ENCODE measurements at regions not wholly inside any gene's neighbourhood (a gene's known extent, or its start where the extent isn't known, plus 50 kb on each side); places are given as distances from the start of the nearest gene placed in this dataset.

DNA sequence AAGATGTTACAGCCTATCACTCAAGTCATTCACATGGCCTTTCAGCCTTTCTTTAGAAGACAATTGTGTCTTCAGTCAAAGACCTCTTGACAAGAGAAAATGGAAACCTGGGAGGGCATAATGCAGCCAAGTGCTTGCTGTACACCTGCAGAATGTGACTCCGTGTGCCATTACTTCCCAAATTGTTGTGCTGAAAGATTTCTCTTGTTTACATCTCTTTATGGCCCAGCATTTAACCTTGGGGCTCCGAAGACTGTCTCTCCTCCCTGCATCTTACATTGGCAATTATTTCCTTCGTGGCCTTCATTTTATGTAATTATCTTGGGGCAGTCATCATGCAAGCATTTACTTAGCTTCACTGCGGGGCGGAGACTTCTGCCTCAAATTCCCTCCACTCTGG, 287.0 kb downstream of the TCF7L2 start:
- no peak overlapping the region for H3K4me3 ChIP-seq (ENCODE audit: low read depth, low read length)
- in situ Hi-C loops (cut with HindIII; ENCODE audit: low sequenced_read_pairs), result no loop called here
- TF ChIP-seq, protein P1, sequence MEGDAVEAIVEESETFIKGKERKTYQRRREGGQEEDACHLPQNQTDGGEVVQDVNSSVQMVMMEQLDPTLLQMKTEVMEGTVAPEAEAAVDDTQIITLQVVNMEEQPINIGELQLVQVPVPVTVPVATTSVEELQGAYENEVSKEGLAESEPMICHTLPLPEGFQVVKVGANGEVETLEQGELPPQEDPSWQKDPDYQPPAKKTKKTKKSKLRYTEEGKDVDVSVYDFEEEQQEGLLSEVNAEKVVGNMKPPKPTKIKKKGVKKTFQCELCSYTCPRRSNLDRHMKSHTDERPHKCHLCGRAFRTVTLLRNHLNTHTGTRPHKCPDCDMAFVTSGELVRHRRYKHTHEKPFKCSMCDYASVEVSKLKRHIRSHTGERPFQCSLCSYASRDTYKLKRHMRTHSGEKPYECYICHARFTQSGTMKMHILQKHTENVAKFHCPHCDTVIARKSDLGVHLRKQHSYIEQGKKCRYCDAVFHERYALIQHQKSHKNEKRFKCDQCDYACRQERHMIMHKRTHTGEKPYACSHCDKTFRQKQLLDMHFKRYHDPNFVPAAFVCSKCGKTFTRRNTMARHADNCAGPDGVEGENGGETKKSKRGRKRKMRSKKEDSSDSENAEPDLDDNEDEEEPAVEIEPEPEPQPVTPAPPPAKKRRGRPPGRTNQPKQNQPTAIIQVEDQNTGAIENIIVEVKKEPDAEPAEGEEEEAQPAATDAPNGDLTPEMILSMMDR (IDR thresholded peaks at IDR 0.05; ENCODE audit: low read depth, low read length), result no peak
- DNase-seq (ENCODE audit: low read depth, low spot score), result no peak

DNA sequence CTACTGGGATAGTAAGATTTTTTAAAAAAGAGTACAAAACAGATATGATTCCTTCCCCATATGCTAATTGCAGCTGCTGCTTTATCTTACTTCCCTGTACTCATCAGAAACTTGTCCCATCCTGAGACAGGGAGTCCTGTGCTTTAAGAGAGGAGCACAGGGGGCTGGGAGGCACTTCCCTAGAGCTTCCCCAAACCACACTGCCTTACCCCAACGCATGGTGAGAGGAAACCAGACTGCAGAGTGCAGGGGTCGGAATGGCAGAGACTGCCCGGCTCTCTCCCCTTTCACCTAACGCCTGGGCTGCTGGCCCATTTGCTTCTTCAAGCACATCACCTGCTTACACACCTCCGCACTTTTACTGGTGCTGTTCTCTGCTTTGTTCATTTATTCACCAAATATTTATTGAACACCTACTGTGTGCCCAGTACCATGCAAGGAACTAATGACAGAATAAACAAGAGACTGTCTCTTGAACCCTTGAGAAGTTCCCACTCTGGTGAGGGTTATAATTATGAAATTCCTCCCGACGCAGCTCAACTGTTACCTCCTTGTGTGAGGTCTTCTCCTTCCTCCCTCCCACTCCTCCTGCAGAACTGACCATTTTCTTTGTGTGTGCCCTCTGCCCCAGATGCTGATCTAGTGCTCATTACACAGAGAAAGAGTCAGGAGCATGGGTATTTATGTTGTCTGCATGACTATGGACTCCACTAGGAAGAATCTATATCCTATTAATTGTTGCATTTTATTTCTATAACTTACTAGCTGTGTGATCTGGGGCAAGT, 289.7 kb downstream of the TCF7L2 start:
- no peak for DNase-seq (ENCODE audit: low read depth, low spot score)
- TF ChIP-seq, protein P1 (IDR thresholded peaks at IDR 0.05; ENCODE audit: low read depth, low read length), result no peak
- in situ Hi-C loops (cut with HindIII; ENCODE audit: low sequenced_read_pairs), result no loop called here
- H3K4me3 ChIP-seq (ENCODE audit: low read depth, low read length), result no peak overlapping the region

DNA sequence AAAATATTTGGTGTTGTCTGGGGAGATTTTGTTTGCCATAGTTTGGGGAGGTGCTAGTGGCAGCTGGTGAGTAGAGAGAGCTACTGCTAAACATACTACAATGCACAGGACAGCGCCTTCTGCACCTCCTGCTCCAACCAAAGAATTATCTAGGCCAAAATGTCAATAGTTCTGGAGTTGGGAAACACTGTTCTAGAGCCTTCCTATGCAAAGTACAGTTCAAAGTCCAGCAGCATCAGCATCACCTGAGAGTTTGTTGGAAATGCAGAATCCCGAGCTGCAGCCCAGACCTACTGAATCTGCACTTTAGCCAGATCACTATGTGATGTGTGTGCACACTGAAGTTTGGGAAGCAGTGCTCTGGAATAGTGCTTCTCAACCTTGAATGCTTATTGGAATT, 290.7 kb downstream of the TCF7L2 start:
- TF ChIP-seq, protein P1 (IDR thresholded peaks at IDR 0.05; ENCODE audit: low read depth, low read length), result no peak
- in situ Hi-C loops (cut with HindIII; ENCODE audit: low sequenced_read_pairs), result no loop called here

DNA sequence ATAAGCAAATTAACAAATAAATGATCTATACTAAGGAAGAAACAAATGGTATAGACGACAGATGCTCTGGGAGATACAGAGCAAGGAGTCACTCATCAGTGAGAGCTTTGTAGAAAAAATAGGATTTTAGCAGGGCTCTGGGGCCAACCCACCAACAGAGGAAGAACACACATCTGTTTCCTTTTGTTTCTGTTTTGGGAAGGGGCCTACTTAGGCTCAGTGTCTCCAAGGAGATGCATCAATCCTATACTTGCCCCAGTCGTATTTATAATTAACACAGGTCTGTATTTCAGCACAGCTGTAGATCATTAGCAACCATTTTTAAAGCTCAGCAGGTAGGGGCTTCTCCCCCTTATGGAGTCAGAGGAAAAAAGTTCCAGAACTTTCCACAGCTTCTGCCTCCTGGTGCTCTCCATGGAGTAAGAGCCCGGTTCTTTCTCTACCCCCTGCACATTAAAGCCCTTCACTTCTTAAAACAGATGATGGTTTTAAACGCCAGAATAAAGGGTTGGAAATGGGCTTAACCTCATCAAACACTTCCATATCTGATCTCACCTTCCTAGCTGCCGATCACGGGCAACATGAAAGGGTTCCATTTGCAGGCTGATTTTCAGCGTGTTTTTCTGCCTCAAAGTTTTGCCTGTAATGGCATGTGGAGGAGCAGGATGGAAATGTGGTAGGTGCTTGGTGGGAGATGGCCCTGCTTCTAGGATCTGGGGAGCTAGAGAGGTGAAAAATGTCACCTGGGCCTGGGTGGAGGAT, 291.7 kb downstream of the TCF7L2 start:
- no peak overlapping the region for H3K4me3 ChIP-seq (ENCODE audit: low read depth, low read length)
- no peak for DNase-seq (ENCODE audit: low read depth, low spot score)
- in situ Hi-C loops (cut with HindIII; ENCODE audit: low sequenced_read_pairs), result no loop called here
- TF ChIP-seq, protein P1 (IDR thresholded peaks at IDR 0.05; ENCODE audit: low read depth, low read length), result no peak

More for the DNA sequence above, 290.7 kb downstream of the TCF7L2 start:
- H3K4me3 ChIP-seq (ENCODE audit: low read depth, low read length), result no peak overlapping the region
- DNase-seq (ENCODE audit: low read depth, low spot score), result no peak

DNA sequence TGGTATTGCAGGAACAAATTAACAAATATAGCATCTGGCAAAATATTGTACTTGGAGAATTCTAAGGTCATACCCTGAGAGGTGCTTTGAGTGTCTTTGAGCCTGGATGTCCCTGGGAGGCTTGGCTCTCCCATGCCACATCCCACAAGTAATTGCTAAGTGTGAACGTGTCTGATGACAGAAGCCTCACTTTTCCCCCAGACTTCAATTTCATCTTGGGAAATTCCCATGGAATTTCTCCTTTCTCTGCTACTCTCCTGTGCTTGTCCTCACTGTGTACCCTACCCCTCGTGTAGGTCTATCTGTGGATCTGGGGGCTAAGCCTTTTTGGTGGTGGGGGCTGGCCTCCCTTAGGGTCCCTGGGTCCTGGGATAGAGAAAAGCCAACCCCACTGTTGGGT, 293.3 kb downstream of the TCF7L2 start:
- in situ Hi-C loops (cut with HindIII; ENCODE audit: low sequenced_read_pairs), result no loop called here
- no peak for DNase-seq (ENCODE audit: low read depth, low spot score)
- TF ChIP-seq, protein P1 (IDR thresholded peaks at IDR 0.05; ENCODE audit: low read depth, low read length), result no peak
- H3K4me3 ChIP-seq (ENCODE audit: low read depth, low read length), result no peak overlapping the region

DNA sequence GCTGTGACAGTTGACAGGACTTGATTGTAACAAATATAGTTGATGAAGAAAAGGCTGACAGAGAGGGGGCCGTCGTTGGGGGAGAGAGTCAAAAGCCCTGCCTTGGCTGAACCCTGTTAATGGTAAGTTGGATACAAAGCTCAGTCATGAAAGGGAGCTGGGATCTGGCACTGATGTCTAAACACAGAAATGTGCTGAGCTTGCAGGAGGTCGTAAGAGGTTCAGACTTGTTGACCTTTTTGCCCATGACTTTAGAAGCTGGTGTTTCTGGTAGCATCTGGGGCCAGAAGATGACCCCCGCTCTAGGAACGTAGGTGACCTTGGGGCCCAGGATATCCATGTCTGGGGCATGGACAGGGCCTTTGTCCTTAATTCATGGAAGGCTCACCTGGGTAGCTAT, 294.7 kb downstream of the TCF7L2 start:
- in situ Hi-C loops (cut with HindIII; ENCODE audit: low sequenced_read_pairs), result no loop called here
- no peak overlapping the region for H3K4me3 ChIP-seq (ENCODE audit: low read depth, low read length)
- TF ChIP-seq, protein P1 (IDR thresholded peaks at IDR 0.05; ENCODE audit: low read depth, low read length), result no peak
- DNase-seq (ENCODE audit: low read depth, low spot score), result no peak

All from astrocyte of the spinal cord (primary cell).